ENCODE measurements at regions not wholly inside any gene's neighbourhood (a gene's known extent, or its start where the extent isn't known, plus 50 kb on each side); places are given as distances from the start of the nearest gene placed in this dataset.
"Not testable (repeated sequence)": the region's sequence is repeated elsewhere in the genome, so short reads cannot be mapped to it uniquely, and the experiment has no call there.

DNA sequence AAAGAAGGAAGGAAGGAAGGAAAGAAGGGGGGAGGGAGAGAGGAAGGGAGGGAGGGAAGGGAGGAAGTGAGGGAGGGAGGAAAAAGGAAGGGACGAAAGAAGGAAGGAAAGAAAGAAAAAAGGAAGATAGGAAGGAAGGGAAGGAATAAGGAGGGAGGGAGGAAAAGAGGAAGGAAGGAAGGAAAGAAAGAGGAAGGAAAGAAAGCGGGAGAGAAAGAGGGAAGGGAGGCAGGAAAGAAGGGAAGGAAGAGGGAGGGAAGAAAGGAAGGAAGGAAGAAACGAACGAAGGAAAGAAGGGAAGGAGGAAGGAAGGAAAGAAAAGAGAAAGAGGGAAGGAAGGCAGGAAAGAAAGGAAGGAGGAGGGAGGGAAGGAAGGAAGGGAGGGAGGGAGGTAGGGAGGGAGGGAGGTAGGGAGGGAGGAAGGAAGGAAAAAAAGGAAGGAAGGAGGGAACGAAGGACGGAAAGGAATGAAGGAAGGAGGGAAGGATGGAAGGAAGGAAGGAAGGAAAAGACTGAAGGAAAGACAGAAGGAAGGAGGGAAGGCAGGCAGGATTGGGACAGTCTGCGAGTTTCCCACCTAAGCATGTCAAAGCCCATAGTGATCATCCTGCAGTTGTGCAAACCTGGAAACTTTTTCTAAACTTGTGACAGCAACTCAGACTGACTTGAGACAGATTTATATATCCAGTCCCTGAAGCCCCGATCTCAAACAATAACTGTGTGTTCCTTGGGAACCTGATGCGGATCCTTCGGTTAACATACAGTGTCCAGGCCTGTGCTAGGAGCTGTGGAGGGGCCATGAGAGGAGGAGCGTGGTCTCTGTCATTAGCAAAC lies 59.8 kb upstream of the IYD start:
- H3K9ac ChIP-seq (ENCODE audit: insufficient read depth in 1 of 2, low read length in 2 of 2): no peak overlapping the region
- no peak overlapping the region for H3K27ac ChIP-seq (ENCODE audit: low read depth in 1 of 2, low read length in 1 of 2)
- 66 to 70% methylated on average over 11 of the region's 11 CpGs for WGBS, 2 donors
- peaks cover 0 to 13% (median 0%) of the 10 kb centered on the region in 5 donors for H3K4me1 ChIP-seq (ENCODE audit: control insufficient read depth in 5 of 5, insufficient read depth in 5 of 5, low read length in 5 of 5)
- H3K27me3 ChIP-seq (ENCODE audit: control insufficient read depth in 3 of 3, insufficient read depth in 3 of 3, low read length in 2 of 3): peaks cover 0 to 3% (median 0%) of the 10 kb centered on the region in 3 donors
- TF ChIP-seq, protein P1, sequence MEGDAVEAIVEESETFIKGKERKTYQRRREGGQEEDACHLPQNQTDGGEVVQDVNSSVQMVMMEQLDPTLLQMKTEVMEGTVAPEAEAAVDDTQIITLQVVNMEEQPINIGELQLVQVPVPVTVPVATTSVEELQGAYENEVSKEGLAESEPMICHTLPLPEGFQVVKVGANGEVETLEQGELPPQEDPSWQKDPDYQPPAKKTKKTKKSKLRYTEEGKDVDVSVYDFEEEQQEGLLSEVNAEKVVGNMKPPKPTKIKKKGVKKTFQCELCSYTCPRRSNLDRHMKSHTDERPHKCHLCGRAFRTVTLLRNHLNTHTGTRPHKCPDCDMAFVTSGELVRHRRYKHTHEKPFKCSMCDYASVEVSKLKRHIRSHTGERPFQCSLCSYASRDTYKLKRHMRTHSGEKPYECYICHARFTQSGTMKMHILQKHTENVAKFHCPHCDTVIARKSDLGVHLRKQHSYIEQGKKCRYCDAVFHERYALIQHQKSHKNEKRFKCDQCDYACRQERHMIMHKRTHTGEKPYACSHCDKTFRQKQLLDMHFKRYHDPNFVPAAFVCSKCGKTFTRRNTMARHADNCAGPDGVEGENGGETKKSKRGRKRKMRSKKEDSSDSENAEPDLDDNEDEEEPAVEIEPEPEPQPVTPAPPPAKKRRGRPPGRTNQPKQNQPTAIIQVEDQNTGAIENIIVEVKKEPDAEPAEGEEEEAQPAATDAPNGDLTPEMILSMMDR (IDR thresholded peaks at IDR 0.05; ENCODE audit: control extremely low read depth, extremely low read depth): no peak
- ATAC-seq (ENCODE audit: insufficient read depth, low FRiP score): no peak
- no peak for DNase-seq
- H3K4me3 ChIP-seq: no peak overlapping the region
- H3K9me3 ChIP-seq (ENCODE audit: control insufficient read depth in 4 of 4, insufficient read depth in 3 of 4, low read length in 3 of 4): no peaks in the 10 kb centered on the region
- no peaks in the 10 kb centered on the region for H3K36me3 ChIP-seq (ENCODE audit: control insufficient read depth in 4 of 4, insufficient read depth in 4 of 4, low read length in 4 of 4)

DNA sequence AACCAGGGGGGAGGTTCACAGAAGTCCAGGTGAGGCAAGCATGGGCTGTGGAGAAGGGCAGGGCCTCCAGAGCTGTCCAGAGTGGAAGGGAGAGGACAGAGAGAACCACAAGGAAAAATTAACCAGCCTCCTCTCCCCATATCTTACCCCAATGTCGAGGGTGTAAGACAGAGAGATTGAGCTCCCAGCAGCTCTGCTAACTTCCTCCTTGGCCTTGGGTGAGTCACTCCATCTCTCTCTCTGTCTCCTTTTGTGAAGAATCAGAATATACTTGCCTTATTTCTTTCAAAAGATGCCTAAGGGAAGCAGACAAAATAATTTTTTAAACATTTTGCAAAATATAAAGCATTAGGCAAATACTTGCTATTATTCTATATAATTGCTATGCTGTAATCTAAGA lies 58.3 kb upstream of the IYD start:
- peaks cover 0 to 7% (median 0%) of the 10 kb centered on the region in 4 donors for H3K9me3 ChIP-seq (ENCODE audit: control insufficient read depth in 4 of 4, insufficient read depth in 3 of 4, low read length in 3 of 4)
- DNase-seq (no peak), ATAC-seq (ENCODE audit: insufficient read depth, low FRiP score) (no peak)
- H3K27me3 ChIP-seq (ENCODE audit: control insufficient read depth in 3 of 3, insufficient read depth in 3 of 3, low read length in 2 of 3): peaks cover 0 to 3% (median 0%) of the 10 kb centered on the region in 3 donors
- H3K36me3 ChIP-seq (ENCODE audit: control insufficient read depth in 4 of 4, insufficient read depth in 4 of 4, low read length in 4 of 4): no peaks in the 10 kb centered on the region
- H3K27ac ChIP-seq (ENCODE audit: low read depth in 1 of 2, low read length in 1 of 2): no peak overlapping the region
- WGBS, 2 donors: 32 to 39% methylated on average over 1 of the region's 1 CpG
- no peak overlapping the region for H3K4me3 ChIP-seq
- TF ChIP-seq, protein P1 (IDR thresholded peaks at IDR 0.05; ENCODE audit: control extremely low read depth, extremely low read depth): no peak
- H3K9ac ChIP-seq (ENCODE audit: insufficient read depth in 1 of 2, low read length in 2 of 2): no peak overlapping the region
- H3K4me1 ChIP-seq (ENCODE audit: control insufficient read depth in 5 of 5, insufficient read depth in 5 of 5, low read length in 5 of 5): peaks cover 0 to 13% (median 0%) of the 10 kb centered on the region in 5 donors

- H3K4me1 ChIP-seq (ENCODE audit: control insufficient read depth in 5 of 5, insufficient read depth in 5 of 5, low read length in 5 of 5): peaks cover 0 to 13% (median 0%) of the 10 kb centered on the region in 5 donors
- H3K4me3 ChIP-seq; H3K27me3 ChIP-seq (ENCODE audit: control insufficient read depth in 3 of 3, insufficient read depth in 3 of 3, low read length in 2 of 3); H3K9me3 ChIP-seq (ENCODE audit: control insufficient read depth in 4 of 4, insufficient read depth in 3 of 4, low read length in 3 of 4); DNase-seq; H3K27ac ChIP-seq (ENCODE audit: low read depth in 1 of 2, low read length in 1 of 2); H3K9ac ChIP-seq (ENCODE audit: insufficient read depth in 1 of 2, low read length in 2 of 2); H3K36me3 ChIP-seq (ENCODE audit: control insufficient read depth in 4 of 4, insufficient read depth in 4 of 4, low read length in 4 of 4); ATAC-seq (ENCODE audit: insufficient read depth, low FRiP score): not testable (repeated sequence)
- WGBS, 2 donors: 90 to 91% methylated on average over 13 of the region's 13 CpGs
Measured at GRCh38 chr6:150311149-150311944, 57.5 kb upstream of the IYD start.

DNA sequence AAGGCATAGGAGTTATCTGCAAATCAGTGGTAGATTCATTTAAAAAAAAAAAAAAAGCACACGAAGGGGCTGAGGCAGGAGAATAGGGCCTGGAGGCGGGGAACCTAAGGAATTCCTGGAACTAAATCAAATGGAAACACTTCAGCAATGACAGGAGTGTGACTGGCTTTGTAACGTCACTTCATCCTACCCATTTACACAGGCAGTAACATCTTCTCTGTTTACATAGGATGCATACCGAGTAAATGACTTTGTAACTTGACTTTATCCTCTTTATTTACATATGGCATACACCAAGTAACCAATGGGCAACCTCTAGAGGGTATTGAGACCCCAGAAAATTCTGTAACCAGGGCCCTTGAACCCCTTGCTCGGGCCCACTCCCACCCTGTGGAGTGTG lies 56.4 kb upstream of the IYD start:
- Histone ChIP-seq H3K4me1 (ENCODE audit: control insufficient read depth in 5 of 5, insufficient read depth in 5 of 5, low read length in 5 of 5) (peaks cover 0 to 13% (median 0%) of the 10 kb centered on the region in 5 donors), H3K36me3 (ENCODE audit: control insufficient read depth in 4 of 4, insufficient read depth in 4 of 4, low read length in 4 of 4) (no peaks in the 10 kb centered on the region), H3K9ac (ENCODE audit: insufficient read depth in 1 of 2, low read length in 2 of 2) (no peak overlapping the region), H3K9me3 (ENCODE audit: control insufficient read depth in 4 of 4, insufficient read depth in 3 of 4, low read length in 3 of 4) (peaks cover 0 to 7% (median 0%) of the 10 kb centered on the region in 4 donors), H3K27ac (ENCODE audit: low read depth in 1 of 2, low read length in 1 of 2) (no peak overlapping the region), H3K27me3 (ENCODE audit: control insufficient read depth in 3 of 3, insufficient read depth in 3 of 3, low read length in 2 of 3) (peaks cover 0 to 3% (median 0%) of the 10 kb centered on the region in 3 donors), H3K4me3 (no peak overlapping the region)
- DNase-seq (no peak), ATAC-seq (ENCODE audit: insufficient read depth, low FRiP score) (no peak)
- TF ChIP-seq, protein P1 (IDR thresholded peaks at IDR 0.05; ENCODE audit: control extremely low read depth, extremely low read depth): no peak
- WGBS, 2 donors: 72 to 79% methylated on average over 5 of the region's 5 CpGs

Data from lung (tissue), 11 donors.